GM19025 (cell line): ENCODE measurements at regions not wholly inside any gene's neighbourhood (a gene's known extent, or its start where the extent isn't known, plus 50 kb on each side); places are given as distances from the start of the nearest gene placed in this dataset.

Experiments used
- ATAC-seq: cut with Tn5 transposase; IDR thresholded peaks from one replicate; pipeline ENCODE4 v1.9.1; 2021; ENCODE audit warnings: mild to moderate bottlenecking, low read depth, moderate library complexity; ENCODE audit not compliant: unreplicated experiment

DNA sequence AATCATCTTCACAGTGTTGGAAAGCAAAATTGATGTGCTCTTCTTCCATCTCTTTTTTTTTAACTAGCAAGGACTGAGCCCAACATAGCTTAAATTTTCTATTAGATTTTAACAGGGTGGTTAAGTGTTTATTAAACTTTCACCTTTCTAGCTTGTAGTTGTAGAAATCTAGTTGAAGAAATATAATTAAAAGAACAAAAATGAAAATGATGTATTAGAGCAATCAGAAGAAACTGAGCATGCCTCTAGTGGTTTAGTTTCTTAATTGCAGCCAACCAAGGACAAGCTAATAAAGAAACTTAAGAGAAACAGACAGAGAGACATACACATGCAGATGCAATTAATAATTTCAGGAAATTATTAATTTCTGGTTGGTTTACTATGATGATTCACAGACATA is 673.0 kb upstream of the LMO3 start:
- no peak for ATAC-seq

DNA sequence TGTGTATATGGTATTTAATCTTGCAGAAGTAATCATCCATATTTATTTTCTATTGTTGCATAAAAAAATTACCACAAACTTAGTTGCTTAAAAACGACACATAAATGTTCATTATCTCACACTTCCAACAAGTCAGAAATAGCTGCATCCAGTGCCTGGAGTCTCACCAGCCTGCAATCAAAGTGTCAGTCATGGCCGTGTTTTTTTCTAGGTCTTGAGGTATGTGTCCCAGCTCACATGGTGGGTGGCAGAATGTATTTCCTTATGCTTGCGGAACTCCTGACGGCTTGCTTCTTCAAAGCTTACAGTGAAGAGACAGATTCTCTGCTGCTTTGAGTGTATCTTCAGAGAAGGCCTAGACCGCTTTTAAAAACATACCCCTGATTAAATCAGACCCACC is 670.2 kb upstream of the LMO3 start:
- no peak for ATAC-seq

DNA sequence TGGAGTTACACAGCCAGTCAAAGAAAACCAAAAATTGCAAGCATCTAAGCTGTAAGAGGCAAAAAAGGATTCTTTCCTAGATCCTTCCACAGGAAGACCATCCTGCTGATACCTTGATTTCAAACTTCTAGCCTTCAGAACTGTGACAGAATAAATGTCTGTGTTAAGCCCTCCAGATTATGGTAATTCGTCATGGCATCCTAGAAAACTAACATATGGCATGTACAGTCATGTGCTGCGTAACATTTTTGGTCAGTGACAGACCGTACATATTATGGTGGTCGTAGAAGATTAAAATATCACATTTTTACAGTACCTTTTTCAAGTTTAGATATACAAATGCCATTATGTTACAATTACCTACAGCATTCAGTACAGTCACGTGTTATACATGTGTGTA is 660.9 kb upstream of the LMO3 start:
- ATAC-seq: no peak

DNA sequence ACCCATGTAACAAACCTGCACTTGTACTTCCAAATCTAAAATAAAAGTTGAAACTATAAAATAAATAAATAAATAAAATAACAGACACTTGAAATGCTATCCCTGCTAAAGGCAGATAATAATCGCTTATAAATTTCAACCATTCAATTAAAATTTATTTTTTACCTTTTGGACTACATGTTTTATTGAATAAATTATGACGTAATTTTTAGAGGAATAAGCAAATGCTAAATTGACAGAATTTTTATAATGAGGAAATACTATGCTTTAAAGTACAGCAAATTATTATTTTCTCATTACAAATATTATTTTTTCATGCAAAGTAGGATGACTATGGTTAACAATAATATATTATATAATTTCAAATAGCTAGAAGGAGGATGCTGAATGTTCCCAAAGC is 658.6 kb upstream of the LMO3 start:
- ATAC-seq: no peak

DNA sequence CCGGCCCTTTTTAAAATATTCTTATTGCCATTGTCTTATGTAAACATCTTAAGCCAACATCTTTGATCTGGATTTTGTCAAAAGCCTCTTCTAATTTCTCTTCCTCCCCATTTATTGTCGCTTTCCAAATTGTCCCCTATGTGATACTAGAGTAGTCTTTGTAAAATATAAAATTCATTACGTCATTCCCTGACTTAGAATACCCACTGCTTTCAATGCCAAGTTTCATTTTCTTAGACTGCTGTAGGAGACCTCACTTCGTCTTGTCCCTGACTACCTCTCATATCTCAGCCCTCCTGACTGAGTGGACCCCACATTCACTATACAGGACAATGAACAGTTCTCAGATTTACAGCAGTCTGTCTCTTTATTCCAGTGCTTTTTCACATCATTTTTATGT is 633.9 kb upstream of the LMO3 start:
- ATAC-seq: no peak

DNA sequence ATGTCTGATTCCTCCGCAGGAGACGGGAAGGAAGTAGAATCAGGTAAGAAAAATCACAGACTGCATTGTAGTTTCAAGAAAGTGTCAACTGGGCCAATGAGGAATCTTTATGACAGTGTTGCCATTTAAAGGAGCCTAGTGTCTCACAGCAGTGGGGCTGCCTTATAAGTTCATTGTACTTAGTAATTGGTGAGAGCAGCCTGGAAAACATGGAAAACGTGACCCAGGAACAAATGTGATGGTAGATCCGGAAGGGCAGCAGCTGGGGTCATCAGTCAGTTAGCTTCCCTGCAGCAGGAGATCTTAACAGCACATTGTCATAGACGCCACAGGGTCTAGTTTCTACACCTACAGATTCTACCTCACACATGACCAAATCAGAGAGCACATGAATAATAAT is 630.0 kb upstream of the LMO3 start:
- ATAC-seq: no peak

DNA sequence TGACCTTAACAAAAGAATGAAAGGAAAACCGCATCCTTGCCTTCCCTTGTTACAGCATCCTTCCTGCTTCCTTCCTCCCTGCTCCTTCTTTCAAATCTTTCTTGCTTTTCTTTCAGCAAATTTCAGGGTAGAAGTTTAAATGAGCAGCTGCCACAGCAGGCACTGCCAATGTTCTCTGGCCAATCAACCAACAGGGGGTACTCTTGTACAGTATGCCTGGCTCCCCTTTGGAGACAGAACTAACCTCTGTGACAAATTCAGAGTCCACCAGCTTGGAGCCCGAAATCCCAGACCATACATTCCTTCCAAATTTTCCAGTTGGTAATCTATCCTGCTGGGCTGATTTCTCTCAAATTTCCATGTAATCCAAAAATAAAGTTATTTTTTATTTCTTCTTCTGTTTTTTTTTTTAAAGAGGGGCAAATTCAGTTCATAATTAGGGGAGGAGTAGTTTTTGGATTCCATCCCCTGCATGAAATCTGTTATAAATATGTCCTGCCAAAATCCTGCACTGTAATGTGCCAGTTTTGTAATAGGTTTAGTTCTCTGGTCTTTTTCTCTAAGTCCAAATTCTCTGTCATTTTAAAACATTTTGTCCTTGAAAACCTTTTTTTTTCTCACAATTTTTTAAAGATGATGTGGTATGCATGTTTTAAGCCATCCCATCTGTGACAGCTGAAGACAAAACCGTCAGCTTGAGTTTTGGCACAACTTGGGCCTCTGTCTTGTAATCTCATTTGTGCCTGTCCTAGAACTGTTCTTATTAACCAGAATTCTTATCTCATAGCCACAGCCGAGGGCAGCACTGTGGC is 610.0 kb upstream of the LMO3 start:
- ATAC-seq: no peak

DNA sequence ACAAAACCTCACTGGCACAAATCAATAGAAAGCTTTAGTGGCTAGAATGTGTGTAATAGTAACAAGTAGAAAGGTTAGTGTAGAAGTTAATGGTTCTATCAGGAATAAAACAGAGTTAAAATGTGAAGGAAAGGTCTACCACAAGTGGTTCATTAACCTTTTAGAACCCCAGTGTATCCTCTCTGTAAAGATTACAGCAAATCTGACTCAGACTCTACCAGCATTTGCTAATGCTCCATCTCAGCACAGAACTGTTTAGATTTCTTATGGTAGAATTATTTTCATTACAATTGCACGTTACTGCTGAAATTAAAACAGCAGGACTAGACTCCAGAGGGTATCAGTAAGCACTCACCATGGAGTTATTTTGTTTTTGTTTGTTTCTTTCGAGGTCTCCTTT is 609.0 kb upstream of the LMO3 start:
- peak; percentile 59 for ATAC-seq

DNA sequence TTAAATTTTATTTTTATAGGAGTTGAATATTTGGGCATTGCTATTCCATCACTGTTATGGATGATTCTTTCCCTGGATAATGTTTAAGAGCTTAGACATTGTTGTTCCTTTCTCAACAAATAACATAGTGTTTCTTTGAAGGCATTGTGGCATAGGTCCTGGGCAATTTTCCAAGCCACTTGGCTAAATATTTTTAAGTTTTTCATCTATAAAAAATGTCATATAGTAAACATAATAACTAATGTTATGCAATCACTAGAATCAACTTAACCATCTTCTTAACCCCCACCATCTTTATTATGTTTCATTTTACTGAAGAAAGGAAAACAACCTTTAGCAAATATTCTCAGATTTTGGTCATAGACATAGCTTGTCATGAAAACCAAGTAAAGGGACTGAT is 600.6 kb upstream of the LMO3 start:
- ATAC-seq: no peak

DNA sequence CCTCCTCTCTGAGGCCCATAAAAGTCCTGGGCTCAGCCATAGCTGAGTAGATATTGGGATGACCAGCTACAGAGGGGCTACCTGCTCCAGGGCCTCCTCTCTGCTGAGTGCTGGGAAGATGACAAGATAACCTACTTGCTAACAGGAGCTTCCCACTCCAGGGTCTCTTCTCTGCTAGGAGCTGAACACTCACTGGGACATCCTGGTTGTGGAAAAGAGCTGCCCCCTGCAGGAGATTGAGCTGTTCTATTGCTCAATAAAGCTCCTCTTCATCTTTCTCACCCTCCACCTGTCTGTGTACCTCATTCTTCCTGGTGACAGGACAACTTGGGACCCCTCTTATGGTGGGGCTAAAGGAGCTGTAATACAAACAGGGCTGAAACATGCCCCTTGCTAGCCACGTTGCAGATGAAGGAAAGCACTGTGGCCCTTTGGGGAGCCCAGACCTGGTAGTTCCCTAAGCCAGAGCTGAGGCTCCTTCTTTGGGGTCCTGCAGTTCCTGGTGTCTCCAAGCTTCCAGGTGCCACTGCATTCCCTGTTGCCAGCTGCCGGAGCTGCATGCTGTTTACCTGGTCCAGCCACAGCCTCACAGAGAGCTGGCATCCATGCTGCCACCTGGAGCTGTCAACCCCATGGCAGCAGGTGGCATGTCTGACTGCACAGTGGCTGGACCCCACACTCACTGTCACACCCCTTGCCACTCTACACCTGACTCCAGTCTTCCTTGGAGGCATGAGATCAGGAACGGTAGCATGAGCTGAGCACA is 598.5 kb upstream of the LMO3 start:
- ATAC-seq: no peak

DNA sequence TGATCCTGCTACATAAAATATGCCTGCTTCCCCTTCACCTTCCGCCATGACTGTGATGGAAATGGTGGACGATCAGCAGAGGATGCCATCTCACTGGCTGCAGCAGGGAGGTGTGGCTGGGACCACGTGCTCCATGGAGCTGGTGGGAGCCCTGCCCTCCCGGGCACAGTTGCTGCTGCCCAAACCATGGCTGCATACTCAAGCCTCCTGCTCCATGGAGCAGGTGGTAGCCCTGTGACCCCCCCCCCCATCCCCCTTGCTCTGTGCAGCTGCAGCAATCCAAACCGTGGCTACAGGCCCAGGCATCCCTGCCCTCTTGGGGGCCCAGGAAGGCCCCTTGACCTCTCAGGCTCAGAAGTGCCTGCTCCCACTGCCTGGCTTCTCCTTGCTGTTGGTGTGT is 597.5 kb upstream of the LMO3 start:
- no peak for ATAC-seq

DNA sequence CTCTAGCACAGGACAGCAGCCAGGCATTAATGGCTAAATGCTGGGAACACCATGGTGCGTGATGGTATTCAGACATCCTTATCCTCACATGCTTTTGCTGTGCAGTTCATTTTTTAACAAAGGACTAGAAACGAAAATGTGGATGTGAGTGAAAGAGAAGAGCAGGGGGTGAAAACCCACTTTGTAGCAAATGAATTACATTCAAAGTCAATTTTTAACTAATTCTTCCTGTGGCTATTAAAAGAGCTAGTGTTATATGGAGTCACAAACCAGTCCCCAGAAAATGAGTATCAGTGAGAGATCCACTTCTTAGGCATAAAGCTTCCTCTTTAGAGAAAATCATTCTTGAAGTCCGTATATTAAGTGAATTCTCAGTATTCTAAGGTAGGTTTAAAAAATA is 592.0 kb upstream of the LMO3 start:
- ATAC-seq: peak; percentile 50

DNA sequence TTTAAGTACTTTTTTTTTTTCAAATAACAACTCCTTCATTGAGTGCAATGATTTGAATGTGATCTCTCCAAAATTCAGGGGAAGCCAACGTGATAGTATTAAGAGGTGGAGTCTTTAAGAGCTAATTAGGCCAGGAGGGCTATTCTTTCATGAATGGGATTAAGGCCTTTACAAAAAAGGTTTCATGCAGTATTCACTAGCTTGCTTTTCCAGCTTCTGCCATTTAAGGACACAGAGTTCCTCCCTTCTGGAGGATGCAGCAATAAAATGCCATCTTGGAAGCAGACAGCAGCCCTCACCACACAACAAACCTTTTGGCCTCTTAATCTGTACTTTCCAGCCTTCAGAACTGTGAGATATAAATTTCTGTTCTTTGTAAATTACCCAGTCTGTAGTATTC is 586.8 kb upstream of the LMO3 start:
- ATAC-seq: no peak

DNA sequence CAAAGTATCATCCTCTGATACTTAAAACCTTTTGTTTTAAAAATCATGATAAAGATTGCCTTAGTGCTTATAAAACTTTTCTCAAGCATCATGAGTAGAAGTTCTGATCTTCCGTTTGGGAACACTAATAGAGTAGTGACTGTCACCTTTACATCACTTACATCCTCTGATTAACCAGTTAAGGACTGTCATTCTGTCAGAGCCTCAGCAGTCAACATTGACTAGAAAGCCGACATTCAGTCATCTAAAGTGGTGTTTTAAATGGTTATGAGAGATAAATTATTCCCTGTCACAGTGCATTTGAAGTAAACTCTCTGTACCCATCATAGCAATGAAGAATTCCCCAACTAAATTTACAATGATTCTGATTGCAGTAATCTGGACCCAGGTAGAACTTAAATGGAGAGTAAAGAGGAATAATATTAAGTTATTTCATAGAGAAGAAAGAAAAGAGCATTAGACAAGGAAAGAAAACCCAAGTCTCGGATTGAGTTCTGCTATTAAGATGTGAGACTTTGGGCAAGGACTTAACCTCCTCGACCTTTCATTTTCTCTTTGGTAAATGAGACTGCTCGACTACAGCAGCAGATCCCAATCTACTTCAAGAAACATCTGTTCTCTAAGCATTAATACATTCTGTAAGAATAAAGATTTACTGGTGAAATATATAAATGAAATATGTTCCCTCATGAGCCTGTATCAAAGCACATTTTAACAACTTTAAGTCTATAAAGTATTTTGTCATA is 563.9 kb upstream of the LMO3 start:
- peak; percentile 66 for ATAC-seq

DNA sequence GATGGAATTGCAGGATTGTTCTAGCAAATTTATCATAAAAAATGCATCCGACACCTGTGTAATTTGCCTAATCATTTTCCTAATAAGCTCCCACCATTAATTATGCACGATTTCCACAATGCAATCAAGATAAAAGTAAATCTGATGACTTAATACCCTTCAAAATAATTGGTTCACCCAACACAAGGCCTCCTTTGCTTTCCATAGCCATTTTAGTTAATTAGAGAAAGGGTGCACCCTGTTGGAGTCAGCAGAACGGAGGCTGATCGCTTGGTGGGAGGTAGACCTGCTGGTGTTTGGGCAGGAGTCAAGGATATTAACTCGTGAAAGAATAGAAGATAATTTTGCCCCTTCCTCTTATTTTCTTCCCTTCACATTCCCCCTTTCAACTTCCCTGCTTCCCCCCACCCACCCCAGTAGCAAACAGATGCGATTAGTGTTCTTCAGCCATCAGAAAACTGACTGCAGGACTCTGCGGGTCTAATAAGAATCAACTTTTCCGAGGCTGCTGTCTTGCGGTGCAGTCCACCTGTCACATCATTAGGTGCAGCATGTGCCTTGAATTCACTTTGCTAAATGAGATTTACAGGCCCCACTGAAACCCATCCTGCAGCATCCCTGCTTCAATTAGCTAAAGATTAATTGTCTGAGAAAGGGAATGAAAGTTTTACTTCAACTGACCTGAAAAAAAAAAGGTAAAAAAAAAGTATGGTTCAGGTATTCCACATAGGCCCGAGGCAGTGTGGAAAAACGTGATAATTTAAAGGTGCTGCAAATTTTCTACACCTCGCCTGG is 553.7 kb upstream of the LMO3 start:
- ATAC-seq: no peak

DNA sequence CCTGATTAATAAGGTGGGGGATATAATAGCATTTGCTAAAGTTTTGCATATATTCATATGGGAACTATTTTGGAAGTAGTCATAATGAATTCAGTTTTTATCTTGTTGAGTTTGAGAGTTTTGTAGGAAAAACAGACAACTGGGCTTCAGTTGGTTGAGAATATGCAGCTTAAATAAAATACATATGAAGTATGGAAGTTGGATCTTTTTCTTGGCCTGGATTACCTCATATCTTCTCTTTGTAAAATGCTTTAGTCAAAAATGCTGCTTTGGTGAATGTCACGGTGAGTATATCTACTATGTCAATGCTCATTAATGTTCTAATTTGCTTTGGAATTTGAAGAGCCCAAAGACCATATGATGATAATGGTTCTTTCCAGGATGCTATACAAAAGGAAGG is 552.2 kb upstream of the LMO3 start:
- ATAC-seq: no peak

DNA sequence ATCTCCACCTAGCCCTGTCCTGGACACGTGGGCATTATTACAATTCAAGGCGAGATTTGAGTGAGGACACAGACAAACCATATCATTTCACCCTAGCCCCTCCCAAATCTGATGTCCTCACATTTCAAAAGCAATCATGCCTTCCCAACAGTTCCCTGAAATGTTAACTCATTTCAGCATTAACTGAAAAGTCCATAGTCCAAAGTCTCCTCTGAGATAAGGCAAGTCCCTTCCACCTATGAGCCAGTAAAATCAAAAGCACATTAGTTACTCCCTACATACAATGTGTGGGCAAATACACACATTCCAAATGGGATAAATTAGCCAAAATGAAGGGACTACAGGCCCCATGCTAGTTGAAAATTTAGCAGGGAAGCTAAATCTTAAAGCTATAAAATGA is 546.0 kb upstream of the LMO3 start:
- no peak for ATAC-seq

DNA sequence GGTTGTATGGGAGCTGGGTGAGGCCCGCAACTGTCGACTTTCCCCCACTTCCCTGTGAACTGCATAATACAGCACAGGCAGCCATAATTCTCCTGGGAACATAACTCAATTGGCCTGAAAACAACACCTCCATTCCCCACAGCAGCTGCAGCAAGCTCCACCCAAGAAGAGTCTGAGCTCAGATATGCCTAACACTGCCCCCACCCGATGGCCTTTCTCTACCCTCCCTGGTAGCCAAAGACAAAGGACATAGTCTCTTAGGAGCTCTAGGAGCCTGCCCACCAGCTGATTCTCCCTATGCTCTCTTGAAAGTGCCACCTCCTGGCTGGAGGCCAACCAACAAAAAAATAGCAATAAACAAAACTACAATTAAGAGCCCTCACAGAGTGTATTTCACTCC is 542.7 kb upstream of the LMO3 start:
- no peak for ATAC-seq

DNA sequence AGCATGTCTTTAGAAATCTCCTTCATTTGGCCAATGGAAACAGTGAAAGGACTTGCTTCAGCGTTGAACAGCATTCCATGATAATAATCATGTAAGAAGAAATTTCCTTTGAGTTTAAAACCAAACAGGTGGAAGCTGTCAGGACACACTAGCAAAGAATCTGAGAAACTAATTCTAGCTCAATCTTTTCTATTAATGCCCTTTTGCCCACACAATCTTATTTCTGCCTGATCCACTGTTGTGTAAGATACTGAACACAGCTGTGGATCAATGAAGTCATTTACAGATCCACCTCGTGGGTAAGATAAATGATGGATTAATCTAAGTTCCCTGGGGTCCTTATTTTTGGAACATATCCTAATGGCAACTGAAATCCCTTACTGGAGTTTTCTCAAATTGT is 536.9 kb upstream of the LMO3 start:
- no peak for ATAC-seq

DNA sequence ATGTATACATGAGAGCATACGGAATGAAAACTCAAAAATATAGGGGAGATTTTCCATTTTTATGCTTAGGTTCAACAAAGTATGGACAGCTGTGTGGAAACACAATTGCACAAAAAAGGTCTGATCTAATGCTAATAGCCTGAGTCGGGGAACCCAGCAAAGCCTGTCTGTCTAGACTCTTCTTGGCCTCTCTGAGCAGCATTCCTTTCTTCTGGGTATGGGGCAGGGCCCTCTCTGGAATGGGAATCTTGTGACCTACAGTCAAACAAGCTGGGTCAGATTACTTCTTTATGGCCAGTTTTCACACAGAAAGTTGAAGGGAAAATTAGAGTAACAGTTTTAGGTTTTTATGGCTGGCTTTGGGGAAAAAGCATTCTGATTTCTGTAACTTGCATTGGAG is 534.0 kb upstream of the LMO3 start:
- ATAC-seq: no peak

DNA sequence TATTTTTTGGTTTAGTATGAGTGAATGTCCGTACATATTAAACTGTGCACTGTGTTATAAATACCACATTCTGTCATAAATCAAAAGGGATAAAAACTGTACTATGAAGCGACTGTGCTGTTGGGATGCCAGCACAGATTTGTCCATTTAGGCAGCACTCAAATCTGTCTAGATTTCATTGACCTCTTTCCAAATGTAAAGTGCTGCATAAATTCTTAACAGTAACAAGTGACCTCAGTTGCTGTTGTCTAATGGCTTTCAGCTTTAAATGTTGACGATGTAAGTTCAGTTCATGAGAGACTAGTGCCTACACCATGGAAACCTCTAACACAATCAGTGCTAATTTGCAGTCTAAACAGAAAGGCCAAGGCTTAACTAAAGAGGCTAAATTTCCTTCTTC is 531.4 kb upstream of the LMO3 start:
- ATAC-seq: no peak
